Suppressor macrophage (primary cell): ENCODE measurements at regions not wholly inside any gene's neighbourhood (a gene's known extent, or its start where the extent isn't known, plus 50 kb on each side); places are given as distances from the start of the nearest gene placed in this dataset.

ENCODE experiments used
- DNase-seq, 4 experiments: peaks; one replicate each; pipeline ENCODE4 v3.0.0-alpha.2; 2020 to 2022

DNA sequence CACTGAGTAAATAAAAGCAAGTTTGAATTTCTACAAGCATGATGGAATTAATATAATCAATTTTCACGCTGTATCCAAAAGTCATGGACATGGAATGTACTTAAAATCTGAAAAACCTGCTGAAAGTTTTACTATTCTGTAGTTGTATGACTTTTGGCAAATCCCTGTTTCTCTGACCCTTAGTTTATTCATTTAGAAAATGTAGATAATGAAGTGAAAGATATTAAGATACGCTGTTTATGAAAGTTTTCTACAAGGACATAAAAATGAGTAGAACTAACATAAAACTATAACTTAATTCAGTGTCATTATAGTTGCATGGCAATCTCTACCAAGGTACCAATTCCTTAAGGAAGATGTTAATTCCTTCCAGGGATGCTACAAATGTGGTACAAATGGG is 363.2 kb upstream of the MPDZ start:
- no peak for DNase-seq

DNA sequence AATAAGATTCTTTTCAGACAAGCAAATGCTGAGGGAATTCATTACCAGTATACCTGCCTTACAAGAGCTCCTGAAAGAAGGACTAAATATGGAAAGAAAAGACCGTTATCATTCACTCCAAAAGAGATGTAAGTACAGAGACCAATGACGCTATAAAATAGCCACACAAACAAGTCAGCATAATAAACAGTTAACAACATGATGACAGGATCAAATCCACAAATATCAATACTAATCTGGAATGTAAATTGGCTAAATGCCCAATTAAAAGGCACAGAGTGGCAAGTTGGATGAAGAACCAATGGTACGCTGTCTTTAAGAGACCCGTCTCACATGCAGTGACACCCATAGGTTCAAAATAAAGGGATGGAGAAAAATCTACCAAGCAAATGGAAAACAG is 349.6 kb upstream of the MPDZ start:
- no peak for DNase-seq

DNA sequence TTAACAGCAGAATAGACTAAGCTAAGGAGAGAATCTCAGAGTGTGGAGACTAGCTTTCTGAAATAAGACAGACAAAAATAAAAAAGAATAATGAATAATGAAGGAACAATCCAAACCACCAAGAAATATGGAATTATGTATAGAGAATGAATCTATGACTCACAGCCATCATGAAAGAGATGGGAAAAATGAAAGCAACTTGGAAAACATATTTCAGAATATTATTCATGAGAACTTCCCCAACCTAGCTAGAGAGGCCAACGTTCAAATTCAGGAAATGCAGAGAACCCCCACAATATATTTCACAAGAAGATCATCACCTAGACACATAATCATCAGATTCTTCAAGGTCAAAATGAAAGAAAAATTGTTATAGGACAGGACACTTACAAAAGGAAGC is 349.0 kb upstream of the MPDZ start:
- no peak for DNase-seq

DNA sequence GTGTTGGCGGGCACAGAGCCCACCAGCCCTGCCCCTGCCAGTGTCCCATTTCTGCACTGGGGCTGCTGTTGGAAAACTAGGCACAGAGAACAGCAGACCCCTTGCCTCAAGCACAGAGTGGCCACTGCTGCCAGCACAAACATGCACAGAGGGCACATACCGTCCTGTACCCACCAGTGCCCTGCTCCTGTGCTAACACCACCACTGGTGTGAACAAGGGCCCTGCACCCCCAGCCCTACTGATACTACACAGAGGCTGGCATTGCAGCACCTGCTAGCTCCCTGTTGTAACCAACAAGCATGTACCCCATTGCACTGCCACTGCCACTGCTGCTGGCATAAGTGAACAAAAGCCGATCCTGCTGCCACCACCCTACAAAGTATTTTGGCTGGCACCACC is 348.0 kb upstream of the MPDZ start:
- no peak for DNase-seq

DNA sequence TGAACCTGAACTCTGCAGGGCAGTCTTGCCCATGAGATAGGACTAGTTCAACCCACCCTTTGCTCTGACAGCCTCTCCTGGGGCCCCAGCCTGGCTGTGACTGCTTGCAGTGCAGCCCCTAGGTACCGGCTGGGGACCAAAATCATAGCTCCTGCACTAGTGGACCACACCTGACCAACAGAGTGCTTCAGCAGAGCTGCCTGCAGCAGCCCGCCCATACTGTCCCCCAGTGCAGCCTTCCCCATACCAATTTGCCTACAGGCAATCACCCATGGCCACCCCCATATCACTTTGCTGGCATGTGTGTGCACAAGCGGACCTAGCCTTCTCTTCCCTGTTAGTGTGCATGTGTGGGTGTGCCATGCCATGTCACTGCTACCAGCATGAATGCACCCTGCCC is 347.6 kb upstream of the MPDZ start:
- no peak for DNase-seq

DNA sequence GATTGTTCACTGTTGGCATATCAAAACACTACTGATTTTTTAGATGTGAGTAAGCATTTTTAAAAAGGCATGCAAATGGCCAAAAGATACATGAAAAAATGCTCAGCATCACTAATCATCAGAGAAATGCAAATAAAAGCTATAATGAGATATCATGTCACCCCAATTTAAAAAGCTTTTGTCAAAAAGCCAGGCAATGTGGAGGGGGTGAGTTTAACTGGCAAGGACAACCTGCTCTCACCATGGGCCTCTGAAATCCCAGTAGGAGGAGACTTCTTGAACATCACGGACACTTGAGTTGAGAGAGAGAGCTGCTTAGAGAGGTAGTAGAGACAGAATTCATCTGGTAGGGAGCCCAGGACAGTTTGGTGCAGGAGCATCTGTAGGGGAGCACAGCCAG is 347.1 kb upstream of the MPDZ start:
- no peak for DNase-seq

DNA sequence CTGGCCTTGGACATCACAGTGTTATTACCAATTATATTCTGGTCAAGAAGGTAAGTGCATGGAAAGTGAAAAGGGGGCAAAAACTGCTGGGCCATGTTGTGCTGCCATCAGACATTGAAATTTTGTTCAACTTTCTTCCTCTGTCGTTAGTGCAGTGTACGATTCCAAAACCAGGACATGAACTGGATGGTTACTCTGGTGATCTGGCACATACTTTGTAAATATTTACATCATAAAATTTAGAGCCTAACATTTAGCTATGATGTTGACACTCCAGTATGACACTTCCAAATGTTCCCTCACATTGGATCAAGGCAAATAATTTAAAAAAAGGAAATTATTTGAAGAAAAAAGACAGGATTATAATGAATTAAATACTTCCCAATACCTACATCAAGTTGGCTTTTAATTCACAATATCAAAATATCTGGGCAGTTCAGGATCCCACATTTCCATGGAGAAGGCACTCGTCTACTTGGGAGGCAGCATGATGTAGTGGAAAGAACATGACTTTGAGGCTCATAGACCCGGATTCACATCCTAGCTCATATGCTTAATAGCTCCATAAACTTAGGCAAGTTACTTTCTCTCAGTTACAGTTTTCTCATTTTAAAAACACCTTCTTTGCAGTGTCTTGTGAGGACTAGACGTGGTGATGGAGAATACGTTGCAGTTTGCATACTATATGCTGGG is 342.5 kb upstream of the MPDZ start:
- DNase-seq, result no peak

DNA sequence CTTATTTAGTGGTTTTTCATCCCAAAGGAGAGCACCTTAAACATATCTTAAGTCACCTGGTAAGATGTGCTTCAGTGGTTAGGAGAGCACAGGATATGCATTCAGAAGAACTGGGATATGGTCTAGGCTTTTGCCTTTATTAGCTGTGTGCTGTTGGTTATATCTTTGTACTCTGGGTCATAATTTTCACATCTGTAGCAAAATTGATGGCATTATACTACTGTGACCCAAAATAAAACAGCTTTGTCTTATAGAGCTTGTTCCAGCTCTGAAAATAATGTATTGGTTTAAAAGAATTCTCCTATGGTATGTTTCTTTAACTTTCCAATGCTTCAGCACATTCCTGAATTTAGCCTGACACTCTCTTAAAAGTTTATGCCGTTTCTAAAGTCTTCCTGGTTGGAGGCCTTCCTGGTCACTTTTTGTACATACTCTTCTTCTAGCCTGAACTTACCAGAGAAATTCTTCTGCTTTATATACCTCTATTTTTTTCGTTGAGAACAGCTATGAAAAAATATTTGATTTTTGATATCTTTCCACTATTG is 337.1 kb upstream of the MPDZ start:
- no peak for DNase-seq

DNA sequence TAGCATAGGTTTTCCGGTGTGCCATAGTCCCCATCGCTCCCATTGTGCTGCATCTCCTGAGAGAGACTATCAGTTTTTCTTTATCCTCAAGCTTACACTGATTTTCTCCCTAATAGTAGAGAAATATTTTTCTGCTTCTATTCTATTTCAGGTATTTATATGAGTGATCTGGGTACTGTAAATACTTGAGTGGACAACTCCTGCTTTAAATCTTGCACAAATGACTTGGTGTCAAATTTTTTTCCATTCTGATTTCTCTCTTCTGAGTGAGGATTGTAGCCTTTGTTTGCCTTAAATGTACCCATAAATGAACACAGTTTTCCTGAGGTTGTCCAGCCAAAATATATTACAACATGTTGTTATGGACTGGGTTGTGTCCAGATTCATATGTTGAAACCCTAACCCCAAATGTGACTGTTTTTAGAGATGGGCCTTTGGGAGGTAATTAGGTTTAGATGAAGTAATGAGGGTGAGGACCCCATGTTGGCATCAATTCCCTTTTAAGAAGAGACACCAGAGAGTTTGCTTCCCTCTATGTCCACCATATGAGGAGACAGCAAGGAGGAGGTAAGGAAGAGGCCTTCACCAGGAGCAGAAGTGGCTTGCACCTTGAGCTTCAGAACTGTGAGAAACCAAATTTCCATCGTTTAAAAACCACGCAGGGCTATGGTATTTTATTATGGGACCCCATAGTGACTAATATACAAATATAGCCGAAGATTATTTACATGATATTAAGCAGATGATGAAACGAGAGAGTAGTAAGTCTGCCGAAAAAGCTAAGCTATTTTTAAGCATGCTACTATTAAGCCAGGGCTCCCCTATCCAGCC is 336.4 kb upstream of the MPDZ start:
- DNase-seq, result no peak

DNA sequence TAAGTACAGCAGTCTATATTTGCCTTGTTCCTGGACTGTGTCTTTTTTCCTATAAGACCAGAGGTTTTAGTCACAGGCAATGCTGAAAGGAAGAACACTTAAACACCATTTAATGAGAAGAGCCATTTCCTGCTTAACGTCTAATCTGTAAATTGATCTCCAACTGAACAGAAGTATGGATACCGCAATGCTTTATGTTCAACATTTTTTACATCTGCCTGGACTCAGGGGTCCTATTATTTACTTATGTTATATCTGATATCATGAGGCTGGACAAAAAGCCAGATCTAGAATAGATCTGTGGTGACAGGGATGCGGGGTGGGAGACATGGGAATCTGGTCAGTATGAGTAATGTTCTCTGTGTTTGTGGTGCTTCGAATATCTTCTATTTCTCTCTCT is 334.6 kb upstream of the MPDZ start:
- no peak for DNase-seq

DNA sequence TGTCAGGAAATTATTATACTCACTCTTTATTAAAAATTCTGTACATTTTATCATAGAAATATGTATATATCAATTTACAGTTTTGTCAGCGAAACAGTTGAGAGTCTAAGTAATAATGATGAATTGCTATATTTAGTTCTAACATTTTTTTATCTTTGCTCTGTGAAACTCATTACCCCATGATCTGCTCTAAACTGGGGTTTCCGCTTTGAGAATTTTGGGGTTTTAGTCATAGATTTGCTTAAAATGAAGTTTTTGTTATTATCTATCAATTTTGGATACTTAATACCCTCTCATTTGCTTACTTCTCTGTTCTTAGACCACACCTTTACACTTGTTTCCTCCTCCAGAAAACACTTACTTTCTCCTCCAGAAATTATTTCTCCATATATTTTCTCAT is 333.8 kb upstream of the MPDZ start:
- no peak for DNase-seq

DNA sequence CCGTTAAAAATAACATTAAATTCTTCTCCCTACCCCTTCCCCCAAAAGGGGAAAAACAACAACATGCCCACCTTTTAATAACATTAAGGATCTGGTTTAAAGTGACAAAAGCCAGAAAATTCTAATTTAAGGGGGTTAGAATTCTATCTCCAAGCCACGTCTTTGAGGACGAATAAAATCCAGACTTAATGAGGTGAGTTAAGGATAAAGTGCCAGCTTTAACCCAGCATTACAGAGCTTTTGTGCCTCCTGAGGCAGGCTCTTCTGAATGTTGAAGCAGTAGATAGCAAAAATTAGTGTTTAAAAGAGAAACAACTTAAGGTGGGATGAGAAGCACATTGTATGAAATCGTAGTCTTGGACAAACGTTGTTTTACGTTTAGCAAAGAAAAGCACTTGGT is 329.0 kb upstream of the MPDZ start:
- DNase-seq, result no peak

DNA sequence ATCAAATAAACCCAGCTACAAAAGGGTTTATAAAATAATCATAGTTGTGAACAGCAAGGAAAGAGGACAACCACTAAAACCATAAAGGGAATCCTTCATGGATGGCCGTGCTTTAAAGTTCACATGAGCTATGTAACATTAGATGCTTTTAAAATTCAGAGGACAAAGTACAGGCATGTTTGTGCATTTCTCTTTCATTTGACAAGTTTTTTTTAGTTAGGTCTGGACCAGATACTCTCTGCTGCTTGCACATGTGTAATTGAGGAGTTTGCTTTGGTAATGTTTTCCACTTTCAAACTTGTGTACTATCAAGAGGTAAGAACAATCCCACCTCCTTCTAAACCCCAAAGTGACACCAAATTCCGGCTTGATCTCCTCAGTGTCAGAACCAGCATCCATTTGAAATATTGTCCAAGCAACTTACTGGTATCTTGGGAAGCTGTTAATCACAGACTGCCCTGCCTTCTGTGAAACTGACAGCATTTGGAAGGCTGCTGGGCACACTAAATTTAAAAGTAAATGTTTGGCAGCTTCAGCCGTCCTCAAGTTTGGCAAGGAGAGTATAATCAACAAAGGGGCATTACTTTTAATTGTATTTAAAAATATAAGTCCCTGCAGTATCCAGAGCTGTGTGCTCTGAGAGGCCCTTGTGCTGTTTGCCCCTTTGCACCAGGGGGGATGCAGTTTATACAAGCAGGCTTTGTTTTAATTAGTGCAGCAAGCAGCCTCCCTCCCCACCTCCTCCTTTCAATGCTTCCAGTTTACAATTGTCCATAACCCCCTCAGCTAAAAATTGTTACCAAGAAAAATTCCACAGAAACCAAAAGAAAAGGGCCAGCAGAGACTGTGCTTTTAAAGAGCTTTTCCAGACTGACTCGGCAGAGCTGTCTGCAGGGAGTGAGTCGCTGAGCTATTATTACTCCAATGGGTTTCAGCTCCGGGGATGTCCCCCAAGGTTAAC is 328.3 kb upstream of the MPDZ start:
- no peak for DNase-seq

DNA sequence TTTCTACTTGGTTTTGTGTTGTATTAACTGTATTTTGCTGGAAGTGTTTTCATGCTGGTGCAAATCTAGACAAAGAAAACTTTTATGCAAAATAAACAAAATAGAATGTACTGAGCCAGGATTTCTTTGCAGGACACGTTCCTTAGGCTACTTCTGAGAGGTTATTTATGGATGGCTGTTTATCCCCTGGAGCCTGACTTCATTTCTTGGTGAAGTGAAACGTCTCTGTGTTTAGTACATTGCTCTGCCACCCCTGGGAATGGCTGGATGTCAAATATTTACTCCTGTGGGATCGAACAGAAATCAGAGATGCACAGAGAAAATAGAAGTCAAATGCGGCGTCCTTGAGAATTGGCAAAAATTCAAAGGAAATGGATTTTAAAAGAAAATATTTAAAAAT is 327.1 kb upstream of the MPDZ start:
- no peak for DNase-seq

DNA sequence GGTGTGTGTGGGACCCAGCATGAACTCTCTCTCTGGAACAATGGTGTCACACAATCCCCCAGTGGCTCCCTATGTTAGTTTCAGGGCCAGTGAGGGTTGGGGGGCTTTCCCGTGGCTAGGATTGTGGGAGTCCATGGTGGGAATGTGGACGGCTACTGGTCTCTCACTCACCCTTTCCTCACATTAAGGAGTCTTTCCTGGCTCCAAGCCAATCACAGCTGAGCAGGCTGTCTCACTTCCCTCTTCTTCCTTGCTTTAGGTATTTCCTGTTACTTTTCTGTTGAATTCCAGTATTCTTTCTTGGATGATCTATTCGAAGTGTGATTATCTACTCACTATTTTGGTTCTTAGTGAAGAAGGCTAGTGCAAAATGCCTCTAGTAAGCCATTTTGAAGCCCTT is 324.4 kb upstream of the MPDZ start:
- no peak for DNase-seq

DNA sequence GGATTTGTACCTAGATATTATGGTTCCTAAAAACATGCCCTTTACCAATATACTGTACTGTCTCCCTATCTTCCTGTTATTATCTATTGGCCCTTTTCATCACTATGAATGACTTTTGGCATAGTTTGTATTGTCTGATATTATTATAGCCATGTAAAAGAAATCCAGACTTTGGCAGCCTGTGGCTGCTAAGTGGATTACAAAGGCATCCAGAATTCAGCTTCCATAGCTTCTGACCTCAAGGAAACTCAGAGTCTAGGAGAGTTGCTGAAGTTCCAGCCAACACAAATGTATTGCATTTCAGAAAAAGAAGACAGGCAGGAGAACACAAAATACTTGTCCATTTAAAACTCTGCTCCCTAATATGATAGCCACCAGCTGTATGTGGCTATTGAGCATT is 319.2 kb upstream of the MPDZ start:
- DNase-seq, result no peak

DNA sequence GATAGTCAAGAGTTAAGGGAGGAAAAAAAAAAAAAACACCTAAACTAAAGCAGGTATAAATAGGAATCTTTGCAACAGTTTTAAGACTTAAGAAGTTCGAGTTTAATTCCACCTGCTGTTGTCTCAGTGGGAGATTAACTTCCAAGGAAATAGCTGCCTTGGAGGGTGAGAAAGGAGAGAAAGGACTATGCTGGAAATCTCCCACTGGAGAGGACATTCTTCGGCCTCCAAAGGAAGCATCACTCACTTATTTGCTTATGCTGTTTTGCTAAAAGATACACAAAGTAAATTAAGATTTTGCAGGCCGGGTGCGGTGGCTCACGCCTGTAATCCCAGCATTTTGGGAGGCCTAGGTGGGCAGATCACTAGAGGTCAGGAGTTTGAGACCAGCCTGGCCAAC is 317.9 kb upstream of the MPDZ start:
- DNase-seq, result no peak

DNA sequence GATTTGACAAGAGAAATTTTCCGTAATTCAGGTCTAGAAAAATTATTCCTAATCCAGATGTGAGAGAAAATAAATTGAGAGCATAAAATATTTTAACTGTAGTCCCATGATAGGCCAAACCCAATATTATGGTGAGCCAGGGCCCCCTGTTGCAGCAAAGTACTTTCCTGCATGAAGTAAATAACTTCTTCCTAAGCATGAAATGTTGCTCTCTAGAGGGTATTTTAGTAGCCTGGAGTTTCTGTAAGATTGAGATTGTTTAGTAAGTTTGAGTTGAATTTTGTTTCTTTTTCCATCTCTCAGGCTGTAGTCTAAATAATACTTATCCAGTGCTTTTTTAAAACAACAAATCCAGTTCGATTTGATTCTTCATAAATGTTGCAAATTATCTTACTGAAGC is 317.5 kb upstream of the MPDZ start:
- DNase-seq, result no peak

DNA sequence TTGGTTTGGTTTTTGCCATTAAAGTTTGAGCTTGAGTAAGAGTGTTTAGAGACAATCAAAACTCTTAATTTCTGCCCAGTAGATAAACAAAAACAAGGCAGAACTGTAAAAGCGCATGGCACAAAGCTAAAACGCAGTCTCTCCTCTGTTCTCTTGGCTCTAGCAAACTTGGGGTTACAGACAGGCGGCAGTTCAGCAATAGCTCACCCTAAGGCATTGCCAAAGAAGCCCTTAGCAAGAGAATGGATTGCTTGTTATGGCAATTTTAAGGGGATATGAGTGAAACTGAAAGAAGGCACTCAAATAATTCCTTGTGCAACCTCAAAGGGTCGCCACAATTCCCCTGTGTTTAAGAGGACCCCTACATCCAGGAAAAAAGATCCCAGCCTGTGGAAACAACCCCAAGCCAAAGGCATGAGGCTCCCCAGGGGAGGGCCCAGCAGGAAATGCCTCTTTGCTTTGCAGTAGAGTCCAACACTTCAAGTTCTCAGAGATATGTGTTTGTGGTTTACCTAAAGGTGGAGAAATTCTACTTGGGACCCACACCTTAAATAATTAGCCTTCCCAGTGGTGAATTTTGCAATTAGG is 317.0 kb upstream of the MPDZ start:
- no peak for DNase-seq

DNA sequence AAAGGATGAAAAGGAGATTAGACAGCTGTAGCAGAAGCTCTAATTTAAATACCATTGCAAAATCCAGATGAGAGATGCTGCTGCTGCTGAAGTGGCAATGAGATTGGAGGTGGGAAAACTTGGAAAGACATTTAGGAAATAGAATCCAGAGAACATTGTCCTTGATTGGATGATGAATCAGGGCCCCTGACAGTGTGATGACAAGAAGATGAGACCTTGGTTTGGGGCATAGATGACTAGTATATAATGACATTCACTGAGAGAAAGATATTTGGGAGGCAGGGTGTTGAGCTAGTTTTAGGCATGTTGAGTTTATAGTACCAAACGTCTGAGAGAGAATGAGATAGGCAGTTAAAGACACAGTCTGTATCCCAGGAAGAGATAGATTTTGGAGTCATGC is 311.5 kb upstream of the MPDZ start:
- DNase-seq, result no peak

DNA sequence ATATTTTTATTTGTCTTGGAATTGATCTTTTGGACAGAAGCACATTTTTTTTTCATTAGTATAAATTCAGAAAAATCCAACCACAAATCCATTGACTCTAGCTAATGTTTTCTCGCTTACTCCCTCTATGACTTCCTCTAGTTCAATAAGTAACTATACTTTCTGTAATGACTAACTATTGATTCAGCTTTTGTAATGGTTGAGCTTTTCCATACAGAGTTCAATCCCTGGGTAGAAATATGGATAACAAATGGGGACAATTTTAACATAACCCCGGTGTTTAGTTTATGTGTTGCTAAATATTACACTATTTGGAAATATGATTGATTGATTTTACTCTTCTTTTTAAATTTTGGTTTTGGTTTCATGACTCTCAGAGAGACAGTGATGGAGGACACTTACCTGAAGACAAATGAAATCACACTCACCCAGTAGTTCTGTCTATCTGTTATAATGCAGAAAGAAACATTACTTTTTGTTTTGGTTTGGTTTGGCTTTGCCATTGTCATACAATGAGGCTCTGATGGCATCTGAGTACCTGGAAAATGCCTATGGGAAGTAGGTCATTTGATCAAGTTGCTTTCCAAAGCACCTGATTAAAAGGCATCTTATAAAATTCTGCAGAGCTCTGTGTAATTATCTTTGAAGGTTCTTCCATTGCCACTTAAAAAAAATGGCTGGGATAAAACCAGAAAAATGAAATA is 309.7 kb upstream of the MPDZ start:
- DNase-seq, result no peak
